PC-9 (cell line): ENCODE measurements at regions not wholly inside any gene's neighbourhood (a gene's known extent, or its start where the extent isn't known, plus 50 kb on each side); places are given as distances from the start of the nearest gene placed in this dataset.
"Not testable (repeated sequence)": the region's sequence is repeated elsewhere in the genome, so short reads cannot be mapped to it uniquely, and the experiment has no call there.

Experiments
- BruUV-seq: library from RNA; stranded (reverse); fragments of 400-500 nt; replicated peaks from 2 replicates; lab custom pipeline; 2021; lab: Mats Ljungman, UMichigan
- CTCF ChIA-PET: fragments of 300-600 bp; sonication (Branson Sonifier 250); formaldehyde crosslinking; loops from one replicate; lab custom pipeline; 2022; ENCODE audit warnings: antibody characterized with exemption; lab: Charles Lee
- POLR2A ChIA-PET: fragments of 300-600 bp; sonication (Branson Sonifier 250); formaldehyde crosslinking; loops from one replicate; lab custom pipeline; 2022; ENCODE audit warnings: antibody characterized with exemption; ENCODE audit not compliant: unreplicated experiment; lab: Charles Lee
- DNase-seq, 2 experiments: peaks; one replicate each; pipeline versions ENCODE4 v3.0.0 to v3.0.0-alpha.2; 2015 to 2022; ENCODE audit warnings: mixed read lengths in 1 of 2
- H2AFZ ChIP-seq: fragments of 200-600 bp; sonication (generic); 2 replicates; pipeline ENCODE4 v1.8.1; 2017; ENCODE audit warnings: antibody characterized with exemption
- H3F3A ChIP-seq: fragments of 200-600 bp; sonication (generic); 2 replicates; pipeline ENCODE4 v1.8.1; 2017; ENCODE audit warnings: antibody characterized with exemption, mild to moderate bottlenecking, low read depth; ENCODE audit not compliant: insufficient read depth
- H3K27ac ChIP-seq: fragments of 200-600 bp; sonication (generic); 2 replicates; pipeline ENCODE4 v1.6.1; 2016; ENCODE audit warnings: mixed run types
- H3K27me3 ChIP-seq: fragments of 200-600 bp; sonication (generic); 2 replicates; pipeline ENCODE4 v1.6.1; 2016; ENCODE audit warnings: low read depth, mixed run types; ENCODE audit not compliant: insufficient read depth
- H3K36me3 ChIP-seq: fragments of 200-600 bp; sonication (generic); 2 replicates; pipeline ENCODE4 v1.6.1; 2016; ENCODE audit warnings: low read depth, mixed run types
- H3K4me1 ChIP-seq: fragments of 200-600 bp; sonication (generic); replicated peaks from 2 replicates; pipeline ENCODE4 v1.6.1; 2016; ENCODE audit warnings: mixed run types; ENCODE audit not compliant: insufficient read depth
- H3K4me2 ChIP-seq: fragments of 200-600 bp; sonication (generic); 2 replicates; pipeline ENCODE4 v1.6.1; 2017; ENCODE audit warnings: mixed run types
- H3K4me3 ChIP-seq: fragments of 200-600 bp; sonication (generic); 2 replicates; pipeline ENCODE4 v1.6.1; 2016; ENCODE audit warnings: mixed run types
- H3K79me2 ChIP-seq: fragments of 200-600 bp; sonication (generic); 2 replicates; pipeline ENCODE4 v1.6.1; 2017; ENCODE audit warnings: low read depth, mixed run types
- H3K9me2 ChIP-seq: fragments of 200-600 bp; sonication (generic); 2 replicates; pipeline ENCODE4 v1.8.1; 2017; ENCODE audit warnings: mild to moderate bottlenecking; ENCODE audit not compliant: insufficient read depth
- H3K9me3 ChIP-seq: fragments of 200-600 bp; sonication (generic); 2 replicates; pipeline ENCODE4 v1.8.1; 2016; ENCODE audit warnings: low read depth; ENCODE audit not compliant: insufficient read depth
- H4K20me1 ChIP-seq: fragments of 200-600 bp; sonication (generic); 2 replicates; pipeline ENCODE4 v1.8.1; 2017; ENCODE audit not compliant: insufficient read depth
- CTCF ChIP-seq: fragments of 200-600 bp; sonication (generic); conservative IDR thresholded peaks from 2 replicates; pipeline ENCODE4 v1.6.1; 2017; ENCODE audit warnings: mixed run types, antibody characterized with exemption, mild to moderate bottlenecking, moderate library complexity
- EZH2 ChIP-seq: fragments of 200-600 bp; sonication (generic); IDR thresholded peaks from 2 replicates; pipeline ENCODE4 v1.8.0; 2017; ENCODE audit warnings: antibody characterized with exemption, low read depth
- intact Hi-C: fragments of 100-400 bp; cut with micrococcal nuclease; formaldehyde crosslinking; loops from one replicate; pipeline ENCODE4 v1.10.0; 2022; ENCODE audit not compliant: unreplicated experiment

GRCh38 chr4:160546201-160546600 lies 1443.3 kb downstream of the RAPGEF2 start:
- H3K4me3 ChIP-seq: no peak overlapping the region
- H3K79me2 ChIP-seq: no peaks in the 10 kb centered on the region
- no peaks in the 10 kb centered on the region for H3K4me1 ChIP-seq
- H3K36me3 ChIP-seq: no peaks in the 10 kb centered on the region
- POLR2A ChIA-PET: no interaction called here
- CTCF ChIA-PET: no interaction called here
- H3K9me3 ChIP-seq: no peaks in the 10 kb centered on the region
- TF ChIP-seq CTCF (no peak), EZH2 (no peak)
- no TSS peak for BruUV-seq
- intact Hi-C loops: no loop called here
- no peak for DNase-seq
- H3K27ac ChIP-seq: no peak overlapping the region
- no peak overlapping the region for H3K4me2 ChIP-seq
- no peaks in the 10 kb centered on the region for H3K27me3 ChIP-seq
- no peak overlapping the region for H2AFZ ChIP-seq
- no peaks in the 10 kb centered on the region for H4K20me1 ChIP-seq
- H3F3A ChIP-seq: no peaks in the 10 kb centered on the region
- no peaks in the 10 kb centered on the region for H3K9me2 ChIP-seq

- intact Hi-C loops, POLR2A ChIA-PET, H3K27ac ChIP-seq, H3K79me2 ChIP-seq, CTCF ChIA-PET, H3K9me2 ChIP-seq, H3K4me3 ChIP-seq, H4K20me1 ChIP-seq, DNase-seq, H3K36me3 ChIP-seq, H3K4me2 ChIP-seq, H3K4me1 ChIP-seq, H3F3A ChIP-seq, H2AFZ ChIP-seq, H3K9me3 ChIP-seq, BruUV-seq, H3K27me3 ChIP-seq: not testable (repeated sequence)
Observed at GRCh38 chr4:160549951-160550519, 1447.2 kb downstream of the RAPGEF2 start.

- Histone ChIP-seq H3F3A (no peaks in the 10 kb centered on the region), H3K4me2 (no peak overlapping the region), H3K27ac (no peak overlapping the region), H3K36me3 (no peaks in the 10 kb centered on the region), H3K4me3 (no peak overlapping the region), H4K20me1 (no peaks in the 10 kb centered on the region), H3K9me3 (no peaks in the 10 kb centered on the region), H3K27me3 (no peaks in the 10 kb centered on the region), H3K4me1 (no peaks in the 10 kb centered on the region), H3K9me2 (no peaks in the 10 kb centered on the region), H3K79me2 (no peaks in the 10 kb centered on the region), H2AFZ (no peak overlapping the region)
- no TSS peak for BruUV-seq
- DNase-seq: no peak
- ChIA-PET CTCF (no interaction called here), POLR2A (no interaction called here)
- TF ChIP-seq EZH2: no peak
- no peak for TF ChIP-seq CTCF
- intact Hi-C loops: no loop called here
Observed at GRCh38 chr4:160562661-160563060, 1459.8 kb downstream of the RAPGEF2 start.
